ENCODE measurements at regions not wholly inside any gene's neighbourhood (a gene's known extent, or its start where the extent isn't known, plus 50 kb on each side); places are given as distances from the start of the nearest gene placed in this dataset.

DNA sequence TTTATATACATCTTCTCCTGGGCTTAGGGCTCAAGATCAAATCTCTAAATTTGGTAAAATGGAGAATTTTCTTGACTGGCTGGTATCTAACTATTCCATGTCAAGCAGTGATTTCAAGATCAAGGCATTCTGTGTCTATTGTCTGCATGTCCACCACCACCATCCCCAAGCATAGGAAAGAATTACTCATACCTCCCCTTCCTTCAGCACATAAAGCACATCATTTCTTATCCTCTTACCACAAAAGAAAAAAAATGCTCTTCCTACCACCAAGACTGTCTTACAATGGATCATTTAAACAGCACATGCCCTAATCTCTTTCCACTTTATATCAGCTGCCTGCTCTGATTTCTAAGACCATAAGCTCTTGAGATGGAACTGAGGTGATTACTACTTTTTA is 470.5 kb upstream of the THBS1 start:
- FAIRE-seq (no peak), DNase-seq (ENCODE audit: low spot score) (peak; percentile 42)

DNA sequence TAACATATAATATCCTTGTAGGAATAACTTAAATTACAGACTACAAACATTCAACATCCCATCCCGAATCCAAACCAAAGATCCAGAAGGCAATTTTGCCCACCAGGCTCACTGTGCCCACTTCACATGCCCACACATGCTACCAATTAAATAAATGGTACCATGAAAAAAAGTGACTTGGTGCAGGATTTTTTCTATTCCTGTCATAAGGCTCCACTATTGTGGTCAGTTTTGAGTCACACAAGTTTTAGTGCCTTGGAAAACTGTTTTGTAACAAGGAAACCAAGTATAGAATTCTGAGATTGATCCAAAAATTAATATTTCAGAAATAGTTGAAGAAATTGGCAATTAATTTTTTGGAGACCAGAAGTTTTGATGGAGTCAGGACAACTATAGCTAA is 470.1 kb upstream of the THBS1 start:
- DNase-seq (ENCODE audit: low spot score) (no peak), FAIRE-seq (no peak)

DNA sequence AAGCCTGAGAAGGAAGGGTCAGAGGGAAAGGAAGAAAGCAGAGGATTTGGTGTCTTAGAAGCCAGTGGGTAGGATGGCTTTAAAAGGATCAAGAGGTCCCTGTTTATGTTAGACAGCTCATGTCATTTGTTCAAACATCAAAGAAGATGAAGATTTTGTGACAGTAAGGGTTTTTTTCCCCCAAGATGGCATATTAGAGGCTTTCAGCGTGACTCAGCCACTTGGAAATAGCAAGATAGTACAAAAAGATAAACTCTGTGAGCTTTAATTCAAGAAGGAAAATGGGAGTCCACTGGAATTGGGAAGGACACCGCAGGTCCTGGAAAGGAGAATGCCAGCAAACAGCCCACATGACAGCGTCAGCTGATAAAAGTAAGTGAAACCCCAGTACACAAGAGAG is 467.1 kb upstream of the THBS1 start:
- FAIRE-seq (no peak), DNase-seq (ENCODE audit: low spot score) (no peak)

DNA sequence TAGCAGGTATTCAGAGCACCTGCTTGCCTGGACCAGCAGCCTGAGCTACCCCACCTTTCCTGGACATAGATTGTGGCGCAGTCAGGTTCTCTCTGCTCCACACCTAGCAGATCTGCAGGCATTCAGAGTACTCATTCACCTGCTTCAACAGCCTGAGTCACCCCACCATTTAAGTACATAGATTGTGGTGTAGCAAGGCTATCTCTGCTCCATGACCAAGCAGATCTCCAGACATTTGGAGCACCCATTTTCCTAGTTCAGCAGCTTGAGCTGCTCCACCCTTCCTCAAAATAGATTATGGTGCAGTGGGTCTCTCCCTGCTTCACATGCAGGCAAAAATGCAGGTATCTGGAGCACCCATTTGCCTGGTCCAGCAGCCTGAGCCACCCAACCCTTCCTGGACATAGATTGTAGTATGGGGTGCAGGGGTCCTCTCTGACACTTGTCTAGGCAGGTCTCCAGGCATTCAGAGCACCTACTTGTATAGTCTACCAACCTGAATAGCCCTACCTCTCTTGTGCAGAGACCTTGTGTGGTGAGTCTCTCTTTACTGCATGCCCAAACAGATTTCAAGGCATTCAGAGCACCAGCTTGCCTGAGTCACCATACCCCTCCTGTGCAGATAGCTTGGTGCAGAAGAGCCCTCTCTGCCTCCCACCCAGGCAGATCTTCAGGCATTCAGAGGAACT is 466.0 kb upstream of the THBS1 start:
- FAIRE-seq (no peak), DNase-seq (ENCODE audit: low spot score) (no peak)

DNA sequence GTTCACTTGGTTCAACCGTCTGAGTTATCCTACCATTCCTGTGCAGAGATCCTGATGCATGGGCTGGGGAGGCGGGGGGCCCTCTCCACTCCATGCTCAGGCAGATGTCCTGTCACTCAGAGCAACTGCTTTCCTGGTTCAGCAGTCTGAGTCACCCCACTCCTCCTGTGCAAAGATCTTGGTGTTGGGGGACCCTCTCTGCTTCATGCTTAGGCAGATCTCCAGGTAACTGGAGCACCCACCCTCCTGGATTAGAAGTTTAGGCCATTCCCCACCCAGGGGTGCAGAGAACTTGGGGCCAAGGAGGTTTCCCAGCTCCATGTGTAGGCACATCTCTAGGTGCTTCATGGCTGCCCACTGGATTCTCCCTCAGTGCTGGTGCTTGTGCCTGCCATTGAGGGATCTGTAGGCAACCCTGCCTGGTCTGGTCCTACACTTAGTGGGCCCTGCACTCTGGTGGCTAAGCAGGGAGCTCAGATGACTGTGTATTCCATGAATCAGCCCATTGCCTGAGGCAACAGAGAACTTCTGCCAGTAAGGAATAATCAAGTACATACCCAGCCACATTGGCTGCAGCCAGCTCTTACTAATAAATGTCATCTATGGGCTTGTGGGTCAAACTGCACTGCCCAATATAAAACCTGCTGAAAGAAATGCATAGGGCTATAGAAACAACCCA is 465.4 kb upstream of the THBS1 start:
- FAIRE-seq (no peak), DNase-seq (ENCODE audit: low spot score) (no peak)

DNA sequence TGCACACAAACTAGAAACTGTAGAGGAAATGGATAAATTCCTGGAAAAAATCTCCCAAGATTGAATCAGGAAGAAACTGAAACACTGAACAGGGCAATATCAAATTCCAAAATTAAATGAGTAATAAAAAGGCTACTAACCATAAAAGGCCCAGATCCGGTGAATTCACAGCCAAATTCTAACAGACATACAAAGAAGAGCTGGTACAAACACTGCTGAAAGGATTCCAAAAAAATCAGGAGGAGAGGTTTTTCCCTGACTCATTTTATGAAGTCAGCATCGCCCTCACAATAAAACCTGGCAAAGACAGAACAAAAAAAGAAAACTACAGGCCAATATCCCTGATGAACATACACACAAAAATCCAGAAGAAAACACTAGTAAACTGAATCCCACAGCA is 462.4 kb upstream of the THBS1 start:
- peak; percentile 38 for DNase-seq (ENCODE audit: low spot score)
- FAIRE-seq = no peak

DNA sequence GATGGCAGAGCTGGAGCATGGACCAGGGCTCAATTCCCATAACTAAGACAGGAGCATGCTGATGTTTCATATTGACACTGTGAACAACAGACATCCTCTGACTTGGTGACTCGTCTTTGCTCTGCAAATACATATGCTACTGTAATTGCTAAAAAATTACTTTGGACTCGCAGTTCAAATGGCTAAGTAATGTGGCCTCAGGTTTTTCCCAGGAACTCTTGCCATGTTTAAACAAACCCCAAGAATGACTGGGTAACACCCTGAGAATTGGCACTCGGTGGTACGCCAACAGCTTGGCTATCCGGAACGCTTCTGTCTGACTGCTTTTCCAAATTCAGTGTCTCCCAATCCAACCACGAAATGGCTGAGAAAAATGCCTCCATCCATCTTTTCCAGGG is 456.7 kb upstream of the THBS1 start:
- FAIRE-seq (no peak), DNase-seq (ENCODE audit: low spot score) (no peak)

DNA sequence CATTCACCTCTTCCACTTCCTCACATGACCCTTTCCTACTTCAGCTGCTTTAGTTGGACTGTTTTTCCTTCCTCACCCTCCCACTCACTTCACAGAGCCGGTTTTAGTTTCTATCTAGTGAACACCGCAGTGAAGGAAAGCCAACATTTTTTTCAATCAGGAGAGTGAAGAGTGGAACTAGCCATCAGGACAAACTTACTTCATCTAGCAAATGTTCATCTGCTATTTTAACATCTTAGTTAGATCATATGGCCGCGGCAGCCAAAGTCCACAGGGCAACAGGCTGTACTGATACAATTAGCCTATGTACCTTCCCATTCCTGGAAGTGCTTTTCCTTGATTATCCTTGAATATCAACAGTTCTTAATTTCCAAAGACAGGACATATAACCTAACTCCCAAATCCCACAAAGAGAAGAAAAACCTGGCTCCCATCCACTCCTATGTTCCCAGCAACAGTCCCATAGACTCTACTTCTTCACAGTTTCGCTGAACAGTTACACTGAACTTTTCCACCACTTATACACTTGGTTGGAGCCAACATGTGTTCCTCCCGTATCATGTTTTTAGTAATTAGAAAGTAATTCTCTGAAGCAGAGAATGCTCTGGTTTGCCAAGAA is 456.2 kb upstream of the THBS1 start:
- no peak for FAIRE-seq
- no peak for DNase-seq (ENCODE audit: low spot score)

DNA sequence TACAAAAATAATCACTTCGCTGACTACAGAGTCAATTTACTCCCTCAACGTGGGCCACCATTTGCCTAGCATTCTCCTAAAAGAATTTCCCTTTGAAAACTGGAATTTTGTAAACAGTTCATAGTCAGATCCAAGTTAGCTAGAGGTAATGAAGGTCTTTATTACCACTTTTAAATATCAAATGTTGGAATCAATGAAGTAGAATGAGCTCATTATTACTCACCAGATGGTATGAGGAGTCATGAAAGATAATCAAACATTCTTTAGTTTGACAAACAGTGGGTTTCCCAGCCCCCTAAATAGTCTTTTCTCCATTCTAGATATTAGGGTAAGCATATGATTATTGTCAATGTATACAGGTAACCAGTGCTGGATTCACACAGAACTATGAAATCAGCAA is 455.7 kb upstream of the THBS1 start:
- DNase-seq (ENCODE audit: low spot score) (no peak), FAIRE-seq (no peak)

DNA sequence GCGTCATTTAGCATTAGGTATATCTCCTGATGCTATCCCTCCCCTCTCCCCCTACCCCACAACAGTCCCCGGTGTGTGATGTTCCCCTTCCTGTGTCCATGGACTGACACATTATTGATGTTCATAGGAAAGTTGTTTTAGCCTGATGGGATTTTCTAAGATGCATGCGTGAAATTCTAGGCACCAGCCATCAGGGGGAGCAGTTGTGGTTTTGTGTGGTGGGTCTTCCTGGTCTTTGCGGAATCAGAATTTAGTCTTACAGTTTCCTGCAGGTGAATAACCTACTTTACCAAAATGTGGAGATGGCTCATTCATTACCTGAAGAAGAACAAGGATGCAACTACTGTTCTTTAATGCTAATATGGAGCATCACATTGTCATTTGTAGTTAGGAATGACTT is 455.0 kb upstream of the THBS1 start:
- FAIRE-seq (no peak), DNase-seq (ENCODE audit: low spot score) (peak; percentile 41)

DNA sequence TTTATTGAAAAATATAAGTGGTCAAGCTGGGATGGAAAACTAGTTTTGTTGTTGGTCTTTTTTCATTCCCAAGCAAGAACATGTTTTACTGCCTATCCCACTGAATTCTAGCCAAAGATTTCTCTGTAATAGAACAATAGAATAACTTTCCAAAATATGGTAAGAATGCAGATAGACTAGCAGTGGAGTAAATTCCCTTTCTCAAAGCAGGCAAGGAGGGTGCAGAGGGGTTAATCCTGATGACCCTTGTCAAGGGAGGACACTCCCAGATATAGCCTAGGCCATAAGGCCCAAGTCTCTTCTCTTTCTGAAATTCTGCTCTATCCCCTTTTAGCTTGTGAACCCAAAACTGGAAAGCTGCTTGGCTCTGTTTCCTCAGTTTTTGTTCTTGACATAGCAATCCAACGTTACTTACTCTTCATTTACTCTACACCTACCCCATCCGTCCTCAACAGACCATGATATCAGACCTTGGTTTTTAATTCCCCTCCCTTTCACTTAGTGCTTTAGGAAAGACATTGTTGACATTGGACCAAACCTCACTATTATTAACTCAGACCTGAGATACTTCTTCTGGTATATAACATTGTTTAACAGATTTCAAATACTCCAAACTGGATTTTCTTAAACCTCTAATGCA is 453.6 kb upstream of the THBS1 start:
- FAIRE-seq = no peak
- no peak for DNase-seq (ENCODE audit: low spot score)

DNA sequence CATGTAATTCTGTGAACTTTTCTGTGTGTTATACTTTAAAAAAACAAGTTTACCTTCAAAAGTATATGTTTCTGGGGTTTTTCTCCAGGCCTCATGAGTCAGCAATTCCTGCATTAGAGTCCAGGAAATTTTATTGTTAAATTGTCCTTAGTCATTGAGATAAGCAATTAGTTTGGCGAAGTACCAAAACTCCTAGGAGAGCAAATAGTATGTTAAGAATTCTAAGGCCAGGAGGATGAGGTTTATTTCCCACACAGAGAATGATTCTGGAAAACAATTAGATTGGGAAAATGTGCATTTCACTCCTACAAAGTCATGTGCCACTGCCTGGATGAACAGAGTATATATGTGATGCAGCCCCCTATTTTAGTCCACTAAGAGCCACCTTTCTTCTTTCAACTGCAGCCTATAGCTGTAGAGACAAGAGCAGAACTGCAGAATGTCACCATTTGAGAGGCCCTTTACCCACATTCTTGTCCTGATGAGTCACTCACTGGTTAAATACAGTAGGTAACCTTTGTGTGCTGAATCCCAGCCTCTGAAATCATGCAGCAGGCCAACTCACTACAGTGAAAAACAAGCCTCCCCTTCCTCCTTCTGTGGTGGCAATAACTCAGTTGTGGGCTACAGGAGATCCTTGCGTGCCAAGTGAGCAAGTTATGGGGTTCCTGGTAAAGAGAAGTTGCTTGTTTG is 452.8 kb upstream of the THBS1 start:
- DNase-seq (ENCODE audit: low spot score) (peak; percentile 88), FAIRE-seq (no peak)

DNA sequence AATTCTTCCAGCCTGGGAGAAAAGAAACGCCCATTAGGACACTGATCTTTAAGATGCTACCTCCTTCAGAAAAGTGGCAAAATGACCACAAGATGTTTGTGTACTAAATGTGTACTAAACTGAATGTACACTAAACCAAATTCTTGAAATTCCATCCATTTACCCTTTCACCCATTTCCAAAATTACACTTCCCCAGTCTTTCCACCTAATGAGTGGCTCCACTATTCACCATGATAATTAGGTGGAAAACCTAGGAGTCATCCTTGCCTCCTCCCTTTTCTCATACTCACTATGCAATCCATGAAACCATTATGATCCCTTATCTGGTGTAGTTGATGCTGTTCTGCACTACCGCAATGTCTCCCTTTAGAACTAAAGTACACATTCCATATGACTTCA is 452.1 kb upstream of the THBS1 start:
- DNase-seq (ENCODE audit: low spot score) (no peak), FAIRE-seq (no peak)

DNA sequence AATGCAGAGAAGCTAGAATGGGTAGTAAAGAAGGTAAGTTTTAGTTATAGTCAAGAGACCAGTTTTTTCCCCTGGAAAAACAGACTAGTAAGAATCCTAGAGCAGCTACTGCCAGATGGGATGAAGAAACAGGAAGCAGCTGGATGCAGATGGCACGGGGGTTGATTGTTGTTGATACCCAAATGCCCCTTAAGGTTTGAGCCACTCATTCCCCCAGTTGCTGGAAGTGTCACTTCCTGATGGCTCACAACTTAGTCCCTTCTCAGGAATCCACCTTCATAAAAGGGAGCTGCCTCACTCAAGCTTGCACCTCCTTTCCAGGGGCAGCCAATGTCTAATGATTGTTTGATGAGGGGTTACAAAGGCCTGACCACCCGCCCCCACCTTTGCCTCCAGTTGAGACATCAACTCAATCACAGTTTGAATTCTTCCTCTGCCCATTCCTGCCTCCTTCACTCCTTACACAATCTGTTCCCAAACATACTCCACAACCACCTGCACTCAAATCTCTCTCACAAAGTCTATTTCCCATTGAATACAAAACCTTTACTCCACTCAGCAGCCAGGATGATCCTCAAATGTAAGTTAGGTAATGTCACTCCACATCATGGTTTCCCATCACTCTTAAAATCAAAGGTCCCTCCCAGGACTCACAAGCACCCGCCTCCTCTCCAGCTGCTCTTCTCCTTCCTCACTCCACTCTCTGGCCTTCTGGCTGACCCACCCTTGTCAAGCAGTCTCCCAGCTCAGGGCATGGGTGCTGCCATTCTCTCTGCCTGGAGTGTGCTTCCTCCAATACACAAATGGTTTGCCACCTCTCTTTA is 450.1 kb upstream of the THBS1 start:
- DNase-seq (ENCODE audit: low spot score) = no peak
- FAIRE-seq = no peak

DNA sequence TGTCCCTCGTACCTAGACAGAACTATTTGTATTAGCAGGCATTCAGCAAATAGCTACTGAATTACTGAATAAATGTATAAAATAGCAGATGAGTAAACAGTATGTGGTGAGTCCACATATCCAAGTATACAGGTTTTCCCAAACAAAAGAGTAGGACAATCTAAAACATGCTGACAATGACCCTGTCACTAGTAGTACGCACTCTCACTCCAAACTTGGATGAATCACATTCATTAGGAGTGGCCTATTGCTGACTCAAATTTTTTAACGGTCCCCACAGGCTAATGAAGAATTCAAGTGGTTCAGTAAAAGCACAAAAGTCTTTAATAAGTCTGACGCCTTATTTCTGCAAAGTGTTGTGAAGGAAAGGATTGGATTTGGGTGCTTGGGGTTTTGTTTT is 449.3 kb upstream of the THBS1 start:
- no peak for DNase-seq (ENCODE audit: low spot score)
- FAIRE-seq = no peak

DNA sequence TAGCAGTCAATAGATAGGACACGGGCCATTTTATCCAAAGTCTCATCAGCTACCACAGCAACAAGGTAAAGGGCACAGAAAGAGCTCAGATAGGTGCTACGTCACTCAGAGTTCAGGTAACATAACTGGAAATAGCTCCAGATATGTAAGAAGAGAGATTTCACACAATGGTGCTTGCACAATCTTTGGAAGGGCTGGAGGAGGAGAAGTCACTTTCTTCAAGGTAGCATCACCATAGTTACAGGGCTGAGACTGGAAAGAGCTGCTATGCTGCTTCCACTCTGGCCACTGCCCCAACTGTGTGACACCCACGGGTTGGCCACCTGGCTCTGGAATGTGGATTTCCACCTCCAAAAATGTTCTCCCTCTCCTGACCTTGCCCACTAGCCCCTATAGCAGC is 448.8 kb upstream of the THBS1 start:
- FAIRE-seq = no peak
- DNase-seq (ENCODE audit: low spot score) = no peak

DNA sequence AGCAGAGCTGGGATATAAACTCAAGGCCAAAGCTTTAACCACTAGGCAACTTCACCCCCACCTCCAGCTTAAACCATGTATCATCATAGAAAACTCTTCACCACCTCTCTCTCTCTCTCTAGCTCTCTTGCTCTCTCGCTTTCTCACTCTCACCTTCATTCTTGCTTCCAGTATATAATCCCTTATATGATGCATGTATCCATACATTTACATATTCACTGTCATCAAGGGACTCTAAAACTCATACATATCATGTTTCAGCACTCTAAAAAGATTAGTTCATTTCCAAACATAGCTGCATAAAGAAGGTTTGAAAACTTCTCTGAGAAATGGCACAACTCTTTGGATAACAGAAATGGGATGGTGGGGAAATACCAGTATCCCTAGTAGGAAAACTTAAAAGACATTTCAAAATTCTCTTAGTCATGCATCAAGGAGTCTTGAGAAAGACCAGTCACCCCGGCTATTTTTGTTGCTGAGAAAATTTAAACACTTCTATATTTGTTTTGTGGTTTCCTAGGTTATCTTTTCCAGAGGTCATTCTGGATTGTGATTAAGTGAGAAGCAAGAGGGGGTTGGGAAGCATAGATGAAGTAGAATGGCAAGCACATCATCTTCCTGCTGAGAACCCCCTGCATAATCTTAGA is 447.8 kb upstream of the THBS1 start:
- DNase-seq (ENCODE audit: low spot score) = no peak
- no peak for FAIRE-seq

DNA sequence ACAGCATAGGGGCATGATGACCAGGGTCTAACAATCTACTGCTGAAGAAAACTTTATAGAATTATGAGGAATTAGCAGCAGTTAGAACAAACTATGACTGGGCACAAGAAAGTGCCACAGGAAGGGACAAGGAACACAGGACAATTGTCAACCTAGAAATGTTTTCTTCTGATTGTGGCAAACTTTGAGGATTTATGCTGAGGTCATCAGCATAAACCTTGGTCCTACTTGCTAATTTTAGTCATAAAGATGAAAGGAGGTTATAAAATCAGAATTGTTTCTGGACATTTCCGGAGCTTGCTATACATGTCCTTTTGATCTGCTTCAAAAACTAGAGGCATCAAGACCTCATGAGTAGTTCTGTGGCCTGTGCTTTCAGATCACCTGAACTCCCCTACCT is 446.6 kb upstream of the THBS1 start:
- no peak for FAIRE-seq

DNA sequence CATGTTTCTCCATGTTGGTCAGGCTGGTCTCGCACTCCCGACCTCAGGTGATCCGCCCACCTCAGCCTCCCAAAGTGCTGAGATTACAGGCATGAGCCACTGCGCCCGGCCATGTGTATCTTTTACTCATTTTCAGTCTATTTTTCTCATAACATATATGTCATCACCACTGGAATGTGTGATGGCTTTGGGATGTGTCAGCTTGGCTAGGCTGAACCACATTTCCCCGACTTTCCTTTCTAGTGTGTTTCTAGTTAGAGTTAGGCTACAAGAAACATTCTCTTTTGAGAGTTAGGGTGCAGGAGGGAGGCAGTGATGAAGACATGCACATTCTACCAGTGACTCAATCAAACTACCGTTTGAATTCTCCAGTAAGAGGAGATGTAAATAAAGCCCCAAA is 444.9 kb upstream of the THBS1 start:
- DNase-seq (ENCODE audit: low spot score) (peak; percentile 36), FAIRE-seq (no peak)

More for the DNA sequence above, 446.6 kb upstream of the THBS1 start:
- DNase-seq (ENCODE audit: low spot score) = no peak

DNA sequence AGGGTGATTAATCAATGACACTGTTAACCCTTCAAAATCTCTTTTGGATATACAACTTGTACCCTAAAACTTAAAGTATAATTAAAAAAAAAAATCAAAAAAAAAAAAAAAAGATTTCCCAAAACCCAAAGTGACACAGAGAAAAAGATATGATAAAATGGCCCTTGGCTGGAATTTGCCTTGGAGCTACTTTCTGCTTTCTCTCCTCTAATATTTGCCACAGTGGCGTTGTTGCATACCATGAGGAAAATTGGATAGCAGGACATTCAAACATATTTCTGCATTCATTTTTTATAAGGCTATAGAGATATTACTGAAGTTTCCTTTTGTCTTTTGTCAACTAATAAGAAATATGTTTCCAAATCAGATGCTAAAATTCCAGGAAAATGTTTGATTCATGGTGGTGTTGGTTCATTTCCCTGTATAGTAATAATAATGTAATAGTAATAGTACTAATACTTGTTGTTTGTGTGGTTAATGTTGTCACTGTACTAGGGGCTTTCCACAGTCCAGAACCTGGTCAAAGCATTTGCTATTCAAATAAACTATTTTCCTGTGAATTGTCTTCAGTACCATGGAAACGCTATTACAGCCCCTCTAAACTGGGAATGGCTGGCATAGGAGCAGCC is 441.3 kb upstream of the THBS1 start:
- no peak for FAIRE-seq
- no peak for DNase-seq (ENCODE audit: low spot score)
